Panc1 (cell line): ENCODE measurements at regions not wholly inside any gene's neighbourhood (a gene's known extent, or its start where the extent isn't known, plus 50 kb on each side); places are given as distances from the start of the nearest gene placed in this dataset.

ENCODE experiments used
- ATAC-seq: fragments of 200-7000 bp; cut with Tn5 transposase; 2 replicates; pipeline ENCODE4 v1.9.1; 2020; ENCODE audit warnings: mild to moderate bottlenecking, moderate library complexity
- BruUV-seq: library from RNA; stranded (reverse); fragments of 400-500 nt; replicated peaks from 2 replicates; lab custom pipeline; 2021; lab: Mats Ljungman, UMichigan
- CTCF ChIA-PET: fragments of 300-600 bp; sonication (Branson Sonifier 250); formaldehyde crosslinking; loops from one replicate; lab custom pipeline; 2022; ENCODE audit warnings: antibody characterized with exemption; lab: Charles Lee
- POLR2A ChIA-PET: fragments of 300-600 bp; sonication (Branson Sonifier 250); formaldehyde crosslinking; loops from one replicate; lab custom pipeline; 2022; ENCODE audit warnings: antibody characterized with exemption; lab: Charles Lee
- DNase-seq: peaks from one replicate; pipeline ENCODE4 v3.0.0-alpha.2; 2010; ENCODE audit warnings: low read depth, low spot score
- H3K27ac ChIP-seq: 2 replicates; pipeline ENCODE4 v1.5.1; 2011; ENCODE audit warnings: mild to moderate bottlenecking, low read length, inconsistent platforms
- H3K27me3 ChIP-seq: fragments of 200-500 bp; sonication (Bioruptor generic); 2 replicates; pipeline ENCODE4 v1.6.0; 2014; ENCODE audit warnings: low read length, inconsistent platforms; ENCODE audit not compliant: control insufficient read depth, insufficient read depth
- H3K36me3 ChIP-seq: fragments of 200-500 bp; sonication (Bioruptor generic); 2 replicates; pipeline ENCODE4 v1.5.1; 2014; ENCODE audit warnings: inconsistent platforms, mild to moderate bottlenecking, low read length, moderate library complexity; ENCODE audit not compliant: control insufficient read depth, insufficient read depth
- H3K4me1 ChIP-seq: 2 replicates; pipeline ENCODE4 v1.5.1; 2011; ENCODE audit warnings: inconsistent platforms, mild to moderate bottlenecking, low read length, moderate library complexity; ENCODE audit not compliant: control insufficient read depth, insufficient read depth
- H3K4me3 ChIP-seq, 2 experiments: 2 replicates each; pipeline ENCODE4 v1.5.1; 2011 to 2012; ENCODE audit warnings: low read depth in 2 of 2, low read length in 2 of 2, mild to moderate bottlenecking in 2 of 2, inconsistent platforms in 1 of 2, moderate library complexity in 1 of 2
- H3K9me3 ChIP-seq: fragments of 200-500 bp; sonication (Bioruptor generic); 2 replicates; pipeline ENCODE4 v1.5.1; 2014; ENCODE audit warnings: low read depth, mild to moderate bottlenecking, inconsistent platforms, low read length, moderate library complexity; ENCODE audit not compliant: control insufficient read depth, insufficient read depth
- CTCF ChIP-seq: fragments of 450-650 bp; IDR thresholded peaks from 2 replicates; pipeline ENCODE4 v1.5.1; 2017; ENCODE audit warnings: mild to moderate bottlenecking
- POLR2AphosphoS5 ChIP-seq: IDR thresholded peaks from 2 replicates; pipeline ENCODE4 v1.6.1; 2012; ENCODE audit warnings: mild to moderate bottlenecking, low read depth, low read length, moderate library complexity
- REST ChIP-seq, 2 experiments: IDR thresholded peaks; 2 replicates each; pipeline ENCODE4 v1.6.1; 2011 to 2012; ENCODE audit warnings: low read depth in 2 of 2, control low read depth in 1 of 2, low read length in 1 of 2, mild to moderate bottlenecking in 1 of 2, moderate library complexity in 1 of 2; ENCODE audit not compliant: insufficient read depth in 1 of 2
- SIN3A ChIP-seq: IDR thresholded peaks from 2 replicates; pipeline ENCODE4 v1.6.1; 2012; ENCODE audit warnings: low read depth, mild to moderate bottlenecking, low read length, moderate library complexity, borderline replicate concordance; ENCODE audit not compliant: insufficient read depth
- TCF7L2 ChIP-seq: IDR thresholded peaks from 2 replicates; pipeline ENCODE4 v1.6.1; 2011; ENCODE audit warnings: mild to moderate bottlenecking, low read depth, low read length, inconsistent platforms
- in situ Hi-C: cut with HindIII; loops from 2 replicates; pipeline ENCODE4 v1.10.0; 2016; ENCODE audit warnings: low sequenced_read_pairs, low pct_unique_long_range_greater_than_20kb
- intact Hi-C: fragments of 100-400 bp; cut with micrococcal nuclease; formaldehyde crosslinking; loops from one replicate; pipeline ENCODE4 v1.10.0; 2022; ENCODE audit not compliant: unreplicated experiment

GRCh38 chr5:165779505-165779904, 2274.1 kb downstream of the MAT2B start:
- TF ChIP-seq CTCF (no peak), TCF7L2 (no peak), POLR2AphosphoS5 (no peak), REST (IDR thresholded peaks at IDR 0.05; ENCODE audit: insufficient read depth in 1 of 2, low read depth in 2 of 2, low read length in 1 of 2) (no peak), SIN3A (no peak)
- H3K4me3 ChIP-seq, result no peak overlapping the region
- BruUV-seq, result no TSS peak
- POLR2A ChIA-PET, result no interaction called here
- no peak for ATAC-seq
- H3K4me1 ChIP-seq, result no peaks in the 10 kb centered on the region
- H3K36me3 ChIP-seq, result no peaks in the 10 kb centered on the region
- intact Hi-C loops, result no loop called here
- no peaks in the 10 kb centered on the region for H3K27me3 ChIP-seq
- no peaks in the 10 kb centered on the region for H3K9me3 ChIP-seq
- in situ Hi-C loops, result no loop called here
- CTCF ChIA-PET, result no interaction called here
- no peak for DNase-seq
- no peak overlapping the region for H3K27ac ChIP-seq

- intact Hi-C loops (no loop called here), in situ Hi-C loops (no loop called here)
- no peak for DNase-seq
- CTCF ChIA-PET, result no interaction called here
- H3K4me1 ChIP-seq, result no peaks in the 10 kb centered on the region
- POLR2A ChIA-PET, result no interaction called here
- H3K27ac ChIP-seq, result no peak overlapping the region
- H3K4me3 ChIP-seq, result no peak overlapping the region
- ATAC-seq, result no peak
- H3K36me3 ChIP-seq, result no peaks in the 10 kb centered on the region
- TF ChIP-seq TCF7L2, result no peak
- no peak for TF ChIP-seq SIN3A
- no peak for TF ChIP-seq CTCF
- no peak for TF ChIP-seq POLR2AphosphoS5
- no peak for TF ChIP-seq REST (IDR thresholded peaks at IDR 0.05; ENCODE audit: insufficient read depth in 1 of 2, low read depth in 2 of 2, low read length in 1 of 2)
- H3K9me3 ChIP-seq, result no peaks in the 10 kb centered on the region
- BruUV-seq, result no TSS peak
- no peaks in the 10 kb centered on the region for H3K27me3 ChIP-seq
These were observed 2275.5 kb downstream of the MAT2B start for GRCh38 chr5:165780901-165781300.
